A549 (cell line): ENCODE measurements at regions not wholly inside any gene's neighbourhood (a gene's known extent, or its start where the extent isn't known, plus 50 kb on each side); places are given as distances from the start of the nearest gene placed in this dataset.

Source experiments
- ATAC-seq, 2 experiments: fragments of 200-7000 bp in 1 of 2; fragments of >200 bp in 1 of 2; cut with Nextera tagmentation in 1 of 2; cut with Tn5 transposase in 1 of 2; 3 replicates each; pipeline versions ENCODE4 v1.8.0 to v1.9.1; 2018 to 2020; ENCODE audit warnings: mild to moderate bottlenecking in 1 of 2, moderate library complexity in 1 of 2
- CTCF ChIA-PET: fragments of 300-600 bp; sonication (Branson Sonifier 250); formaldehyde crosslinking; extraction: SDS; loops from one replicate; lab custom pipeline; 2021; ENCODE audit warnings: antibody characterized with exemption, inconsistent platforms; lab: Yijun Ruan, JAX
- POLR2A ChIA-PET: fragments of 350-600 bp; formaldehyde crosslinking; extraction: SDS; loops from one replicate; lab custom pipeline; 2021; ENCODE audit warnings: antibody characterized with exemption, inconsistent platforms; lab: Yijun Ruan, JAX
- DNase-seq, 2 experiments: peaks; one replicate each; pipeline versions ENCODE4 v3.0.0 to v3.0.0-alpha.2; 2011 to 2016; ENCODE audit warnings: low read depth in 1 of 2, low spot score in 1 of 2
- FAIRE-seq: peaks from 2 replicates; lab custom pipeline; 2011; peaks lifted over from hg19 to GRCh38; lab: Jason Lieb, UNC
- H3K27ac ChIP-seq, 2 experiments: fragments of >200 bp; sonication (Bioruptor Twin); formaldehyde crosslinking; 3 replicates each; pipeline ENCODE4 v1.5.1; 2016 to 2017
- H3K4me1 ChIP-seq: fragments of >200 bp; sonication (Bioruptor Twin); formaldehyde crosslinking; 3 replicates; pipeline ENCODE4 v1.6.1; 2016
- H3K4me2 ChIP-seq: fragments of >200 bp; sonication (Bioruptor Twin); formaldehyde crosslinking; 3 replicates; pipeline ENCODE4 v1.6.1; 2016
- H3K4me3 ChIP-seq: fragments of >200 bp; sonication (Bioruptor Twin); formaldehyde crosslinking; 3 replicates; pipeline ENCODE4 v1.5.1; 2016
- H3K9me3 ChIP-seq: fragments of >200 bp; sonication (Bioruptor Twin); formaldehyde crosslinking; 3 replicates; pipeline ENCODE4 v1.6.1; 2016
- CHD4 ChIP-seq: fragments of 200-600 bp; sonication (generic); IDR thresholded peaks from 2 replicates; pipeline ENCODE4 v1.6.1; 2016; ENCODE audit warnings: antibody characterized with exemption, mild to moderate bottlenecking, borderline replicate concordance
- ESRRA ChIP-seq: fragments of 150-350 bp; IDR thresholded peaks from 2 replicates; pipeline ENCODE4 v1.6.1; 2014; ENCODE audit warnings: mild to moderate bottlenecking, low read length, borderline replicate concordance
- FOSB ChIP-seq: fragments of 250-450 bp; sonication (Bioruptor Pico); IDR thresholded peaks from 2 replicates; pipeline ENCODE4 v1.5.0; 2020; ENCODE audit warnings: mild to moderate bottlenecking, moderate library complexity
- HES2 ChIP-seq: fragments of >200 bp; sonication (Bioruptor Twin); formaldehyde crosslinking; IDR thresholded peaks from 2 replicates; pipeline ENCODE4 v1.6.1; 2016
- HMGXB4 ChIP-seq: fragments of 250-450 bp; sonication (Bioruptor Pico); IDR thresholded peaks from 2 replicates; pipeline ENCODE4 v1.5.0; 2021; ENCODE audit warnings: mild to moderate bottlenecking, moderate library complexity, borderline replicate concordance
- JUNB ChIP-seq: fragments of >200 bp; sonication (Bioruptor Twin); formaldehyde crosslinking; IDR thresholded peaks from 2 replicates; pipeline ENCODE4 v1.6.1; 2016
- MAFK ChIP-seq: fragments of 450-650 bp; IDR thresholded peaks from 2 replicates; pipeline ENCODE4 v1.6.1; 2014; ENCODE audit not compliant: partially characterized antibody
- MAZ ChIP-seq: fragments of 150-350 bp; IDR thresholded peaks from 2 replicates; pipeline ENCODE4 v1.6.1; 2014; ENCODE audit warnings: antibody characterized with exemption, low read depth, low read length, borderline replicate concordance
- MYC ChIP-seq: IDR thresholded peaks from 2 replicates; pipeline ENCODE4 v1.6.1; 2012; ENCODE audit warnings: mild to moderate bottlenecking, inconsistent platforms, low read length, improper control_type of control experiment, borderline replicate concordance
- PBX3 ChIP-seq: IDR thresholded peaks from 2 replicates; pipeline ENCODE4 v1.6.1; 2012
- POLR2AphosphoS2 ChIP-seq: conservative IDR thresholded peaks from 2 replicates; pipeline ENCODE4 v1.6.1; 2012; ENCODE audit warnings: low read length, improper control_type of control experiment, inconsistent platforms
- RAD21 ChIP-seq, 2 experiments: fragments of >200 bp in 1 of 2; sonication (Bioruptor Twin) in 1 of 2; formaldehyde crosslinking in 1 of 2; IDR thresholded peaks in 1 of 2; conservative IDR thresholded peaks in 1 of 2; 2 replicates in 1 of 2; 3 replicates in 1 of 2; pipeline ENCODE4 v1.6.1; 2012 to 2018; ENCODE audit warnings: inconsistent platforms in 1 of 2
- RFX5 ChIP-seq: fragments of 450-650 bp; IDR thresholded peaks from 2 replicates; pipeline ENCODE4 v1.7.1; 2014; ENCODE audit warnings: antibody characterized with exemption, mild to moderate bottlenecking, moderate library complexity
- SREBF2 ChIP-seq: fragments of 450-650 bp; IDR thresholded peaks from 2 replicates; pipeline ENCODE4 v1.6.1; 2014; ENCODE audit warnings: mild to moderate bottlenecking, moderate library complexity
- ZSCAN20 ChIP-seq: fragments of 250-450 bp; sonication (Bioruptor Pico); IDR thresholded peaks from 2 replicates; pipeline ENCODE4 v1.8.0; 2022; ENCODE audit warnings: mild to moderate bottlenecking, moderate library complexity
- WGBS: methylation state at CpG from one replicate; pipeline ENCODE4 v1.1.6; 2017; ENCODE audit errors: missing lambda C conversion rate; 5-methylcytosine and 5-hydroxymethylcytosine counted together
- TF ChIP-seq, protein P1 (sequence below): fragments of >200 bp; sonication (Bioruptor Twin); formaldehyde crosslinking; IDR thresholded peaks from 3 replicates; pipeline ENCODE4 v1.5.1; 2016
- TF ChIP-seq, protein P2 (sequence below): fragments of 150-350 bp; IDR thresholded peaks from 2 replicates; pipeline ENCODE4 v1.6.1; 2014; ENCODE audit warnings: low read depth, mild to moderate bottlenecking, low read length

DNA sequence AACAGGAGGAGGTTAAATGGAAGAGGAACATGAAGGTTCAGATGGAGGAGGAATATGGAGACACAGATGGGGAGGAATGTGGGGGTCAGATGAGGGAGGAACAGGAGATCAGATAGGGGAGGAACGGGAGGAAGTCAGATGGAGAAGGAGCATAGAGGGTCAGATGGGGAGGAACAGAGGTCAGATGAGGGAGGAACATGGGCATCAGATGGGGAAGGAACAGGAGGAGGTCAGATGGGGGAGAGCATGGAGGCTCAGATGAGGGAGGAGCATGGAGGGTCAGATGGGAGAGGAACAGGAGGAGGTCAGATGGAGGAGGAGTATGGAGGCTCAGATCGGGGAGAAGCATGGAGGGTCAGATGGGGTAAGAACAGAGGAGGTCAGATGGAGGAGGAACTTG is 290.6 kb downstream of the BMP7 start (continued):
- TF ChIP-seq PBX3 (no peak), MAFK (no peak)
- TF ChIP-seq, protein P1, sequence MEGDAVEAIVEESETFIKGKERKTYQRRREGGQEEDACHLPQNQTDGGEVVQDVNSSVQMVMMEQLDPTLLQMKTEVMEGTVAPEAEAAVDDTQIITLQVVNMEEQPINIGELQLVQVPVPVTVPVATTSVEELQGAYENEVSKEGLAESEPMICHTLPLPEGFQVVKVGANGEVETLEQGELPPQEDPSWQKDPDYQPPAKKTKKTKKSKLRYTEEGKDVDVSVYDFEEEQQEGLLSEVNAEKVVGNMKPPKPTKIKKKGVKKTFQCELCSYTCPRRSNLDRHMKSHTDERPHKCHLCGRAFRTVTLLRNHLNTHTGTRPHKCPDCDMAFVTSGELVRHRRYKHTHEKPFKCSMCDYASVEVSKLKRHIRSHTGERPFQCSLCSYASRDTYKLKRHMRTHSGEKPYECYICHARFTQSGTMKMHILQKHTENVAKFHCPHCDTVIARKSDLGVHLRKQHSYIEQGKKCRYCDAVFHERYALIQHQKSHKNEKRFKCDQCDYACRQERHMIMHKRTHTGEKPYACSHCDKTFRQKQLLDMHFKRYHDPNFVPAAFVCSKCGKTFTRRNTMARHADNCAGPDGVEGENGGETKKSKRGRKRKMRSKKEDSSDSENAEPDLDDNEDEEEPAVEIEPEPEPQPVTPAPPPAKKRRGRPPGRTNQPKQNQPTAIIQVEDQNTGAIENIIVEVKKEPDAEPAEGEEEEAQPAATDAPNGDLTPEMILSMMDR: no peak
- TF ChIP-seq, all 56 proteins: peak for 0

DNA sequence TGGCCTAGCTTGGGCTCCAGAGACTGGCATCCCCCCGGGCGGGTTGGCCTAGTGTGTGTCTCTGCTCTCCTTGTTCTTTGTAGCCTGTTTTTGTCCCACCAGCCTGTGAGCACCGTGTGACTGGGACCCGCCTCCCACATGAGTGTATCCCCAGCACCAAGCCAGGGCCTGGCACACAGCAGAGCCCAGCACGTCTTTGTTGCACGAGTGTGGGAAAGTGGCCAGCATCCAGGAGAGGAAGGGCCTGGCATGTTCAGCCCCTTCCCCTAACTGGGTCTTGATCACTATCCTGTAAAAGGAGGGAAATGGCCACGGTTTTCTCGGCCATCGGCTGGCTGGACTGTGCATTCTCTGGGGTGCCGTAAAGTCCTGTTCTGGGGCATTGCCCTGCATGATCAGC is 290.1 kb downstream of the BMP7 start:
- no peak overlapping the region; a peak in 1 of 6 replicates for H3K27ac ChIP-seq
- ChIA-PET CTCF (interaction anchor here (1.2 to 13.3 kb wide), 4 partner anchors 43 to 427 kb away, joined by 3 to 121 read pairs (median 46); partner anchors contain the start of gene TFAP2C), POLR2A (no interaction called here)
- H3K4me3 ChIP-seq: no peak overlapping the region
- H3K9me3 ChIP-seq: no peaks in the 10 kb centered on the region
- 88% methylated on average over 10 of the region's 10 CpGs for WGBS
- FAIRE-seq (no peak), DNase-seq (no peak), ATAC-seq (no peak)
- no peak for TF ChIP-seq FOSB
- peaks cover 12% of the 10 kb centered on the region for H3K4me1 ChIP-seq
- no peak overlapping the region for H3K4me2 ChIP-seq

- no peak for FAIRE-seq
- POLR2A ChIA-PET: interaction anchor here (0.5 kb wide), 1 partner anchor 19 kb away, joined by 3 read pairs; no protein-coding TSS in a partner anchor
Observed at GRCh38 chr20:56978475-56978874, 288.0 kb downstream of the BMP7 start.

GRCh38 chr20:56979125-56979524 is 287.3 kb downstream of the BMP7 start:
- ChIA-PET POLR2A (no interaction called here), CTCF (interaction anchor here (0.7 to 13.3 kb wide), 4 partner anchors 10 to 428 kb away, joined by 3 to 121 read pairs (median 12); partner anchors contain the start of gene TFAP2C)
- no peak for TF ChIP-seq FOSB
- no peak for TF ChIP-seq MYC
- no peak for TF ChIP-seq MAZ
- no peak for TF ChIP-seq ESRRA
- TF ChIP-seq CHD4: no peak
- TF ChIP-seq RAD21 (conservative IDR thresholded peaks at IDR 0.05 in 1 of 2, IDR thresholded peaks at IDR 0.05 in 1 of 2): no peak
- TF ChIP-seq, protein P2, sequence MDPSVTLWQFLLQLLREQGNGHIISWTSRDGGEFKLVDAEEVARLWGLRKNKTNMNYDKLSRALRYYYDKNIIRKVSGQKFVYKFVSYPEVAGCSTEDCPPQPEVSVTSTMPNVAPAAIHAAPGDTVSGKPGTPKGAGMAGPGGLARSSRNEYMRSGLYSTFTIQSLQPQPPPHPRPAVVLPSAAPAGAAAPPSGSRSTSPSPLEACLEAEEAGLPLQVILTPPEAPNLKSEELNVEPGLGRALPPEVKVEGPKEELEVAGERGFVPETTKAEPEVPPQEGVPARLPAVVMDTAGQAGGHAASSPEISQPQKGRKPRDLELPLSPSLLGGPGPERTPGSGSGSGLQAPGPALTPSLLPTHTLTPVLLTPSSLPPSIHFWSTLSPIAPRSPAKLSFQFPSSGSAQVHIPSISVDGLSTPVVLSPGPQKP: no peak
- no peak for TF ChIP-seq JUNB
- TF ChIP-seq ZSCAN20 (CRISPR knock-in tag): no peak
- TF ChIP-seq POLR2AphosphoS2: no peak
- TF ChIP-seq SREBF2: no peak
- TF ChIP-seq HMGXB4: no peak
- TF ChIP-seq MAFK: no peak
- no peak for TF ChIP-seq PBX3
- no peak for TF ChIP-seq HES2
- TF ChIP-seq RFX5: no peak
- no peak overlapping the region for H3K4me2 ChIP-seq
- ATAC-seq (no peak), DNase-seq (no peak), FAIRE-seq (no peak)
- peaks cover 10% of the 10 kb centered on the region for H3K9me3 ChIP-seq
- peaks cover 9% of the 10 kb centered on the region for H3K4me1 ChIP-seq
- H3K4me3 ChIP-seq: no peak overlapping the region
- 71% methylated on average over 4 of the region's 5 CpGs for WGBS
- no peak overlapping the region for H3K27ac ChIP-seq

More at GRCh38 chr20:56978475-56978874, 288.0 kb downstream of the BMP7 start:
- ATAC-seq: no peak
- H3K4me3 ChIP-seq: no peak overlapping the region
- CTCF ChIA-PET: interaction anchor here (0.7 to 13.3 kb wide), 5 partner anchors 11 to 428 kb away, joined by 3 to 121 read pairs (median 4); partner anchors contain the start of gene TFAP2C
- TF ChIP-seq HMGXB4: no peak
- TF ChIP-seq, all 56 proteins: peak for 0
- Histone ChIP-seq H3K4me2 (no peak overlapping the region), H3K4me1 (peaks cover 12% of the 10 kb centered on the region), H3K27ac (no peak overlapping the region), H3K9me3 (peaks cover 3% of the 10 kb centered on the region; the same call in 2 of the 3 replicates)
- WGBS: 91% methylated on average over 13 of the region's 13 CpGs
- DNase-seq: no peak
